ENCODE measurements at regions not wholly inside any gene's neighbourhood (a gene's known extent, or its start where the extent isn't known, plus 50 kb on each side); places are given as distances from the start of the nearest gene placed in this dataset.

DNA sequence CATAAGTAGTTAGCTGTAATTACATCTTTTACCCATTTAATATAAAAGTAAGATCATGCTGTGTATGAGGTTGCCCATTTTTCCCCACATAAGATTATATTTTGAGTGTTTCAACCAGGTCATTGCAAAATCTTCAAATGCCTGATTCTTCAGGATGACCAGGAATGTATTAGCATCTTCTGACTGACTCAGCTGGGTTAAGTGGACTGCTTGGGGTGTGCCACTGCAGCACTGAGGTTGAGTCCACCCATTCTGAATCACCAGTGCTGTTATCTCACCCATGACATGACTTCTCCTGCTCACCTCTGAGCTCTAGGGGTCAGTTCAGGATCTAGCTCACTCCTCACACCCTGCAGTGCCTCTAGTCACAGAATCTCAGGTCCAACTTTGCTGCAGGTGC lies 576.7 kb upstream of the ZEB2 start:
- TF ChIP-seq POLR2AphosphoS5 (IDR thresholded peaks at IDR 0.05; ENCODE audit: low read depth), result no peak
- no peak for TF ChIP-seq ZNF331 (CRISPR knock-in tag; IDR thresholded peaks at IDR 0.05; ENCODE audit: low read depth)
- TF ChIP-seq, protein P1, sequence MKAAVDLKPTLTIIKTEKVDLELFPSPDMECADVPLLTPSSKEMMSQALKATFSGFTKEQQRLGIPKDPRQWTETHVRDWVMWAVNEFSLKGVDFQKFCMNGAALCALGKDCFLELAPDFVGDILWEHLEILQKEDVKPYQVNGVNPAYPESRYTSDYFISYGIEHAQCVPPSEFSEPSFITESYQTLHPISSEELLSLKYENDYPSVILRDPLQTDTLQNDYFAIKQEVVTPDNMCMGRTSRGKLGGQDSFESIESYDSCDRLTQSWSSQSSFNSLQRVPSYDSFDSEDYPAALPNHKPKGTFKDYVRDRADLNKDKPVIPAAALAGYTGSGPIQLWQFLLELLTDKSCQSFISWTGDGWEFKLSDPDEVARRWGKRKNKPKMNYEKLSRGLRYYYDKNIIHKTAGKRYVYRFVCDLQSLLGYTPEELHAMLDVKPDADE (IDR thresholded peaks at IDR 0.05), result no peak
- no peak for TF ChIP-seq EZH2phosphoT487 (IDR thresholded peaks at IDR 0.05; ENCODE audit: unreplicated experiment)
- no peak for TF ChIP-seq EZH2 (IDR thresholded peaks at IDR 0.05; ENCODE audit: low read depth, unreplicated experiment)
- TF ChIP-seq CREB1 (CRISPR knock-in tag; IDR thresholded peaks at IDR 0.05; ENCODE audit: low read depth), result no peak
- TF ChIP-seq JUNB (IDR thresholded peaks at IDR 0.05; ENCODE audit: unreplicated experiment), result no peak
- TF ChIP-seq STAT1 (IDR thresholded peaks at IDR 0.05; ENCODE audit: unreplicated experiment), result no peak
- Mint-ChIP-seq H3K27ac (no peak overlapping the region), H3K9me3 (0 out of 3 replicates have a peak, but pooled peaks cover 3% of the 10 kb centered on the region), H3K4me3 (no peak overlapping the region), H3K4me1 (no peaks in the 10 kb centered on the region), H3K27me3 (ENCODE audit: insufficient read depth, low read depth, poor library complexity) (no peaks in the 10 kb centered on the region), H3K36me3 (ENCODE audit: low read depth) (no peaks in the 10 kb centered on the region)
- Histone ChIP-seq H3K4me2 (no peak overlapping the region), H4K20me1 (replicated peaks; ENCODE audit: insufficient read depth) (no peaks in the 10 kb centered on the region), H3K4me3 (no peak overlapping the region), H3K9me2 (ENCODE audit: insufficient read depth) (peaks cover 8% of the 10 kb centered on the region; the same call in 1 of the 2 replicates), H3K4me1 (ENCODE audit: insufficient read depth) (no peaks in the 10 kb centered on the region), H3K27me3 (ENCODE audit: insufficient read depth) (no peaks in the 10 kb centered on the region), H3K36me3 (ENCODE audit: insufficient read depth) (no peaks in the 10 kb centered on the region), H3F3A (replicated peaks; ENCODE audit: low read depth) (no peaks in the 10 kb centered on the region), H3K79me2 (replicated peaks; ENCODE audit: insufficient read depth) (no peaks in the 10 kb centered on the region), H3K27ac (ENCODE audit: low read depth) (no peak overlapping the region), H2AFZ (no peak overlapping the region)
- ATAC-seq (no peak), DNase-seq (ENCODE audit: low spot score) (no peak)

- H3K27me3 Mint-ChIP-seq (ENCODE audit: insufficient read depth, low read depth, poor library complexity), result no peaks in the 10 kb centered on the region
- Histone ChIP-seq H3K4me1 (ENCODE audit: insufficient read depth) (no peaks in the 10 kb centered on the region), H3K79me2 (replicated peaks; ENCODE audit: insufficient read depth) (no peaks in the 10 kb centered on the region), H3K36me3 (ENCODE audit: insufficient read depth) (no peaks in the 10 kb centered on the region), H3F3A (replicated peaks; ENCODE audit: low read depth) (no peaks in the 10 kb centered on the region), H3K27ac (ENCODE audit: low read depth) (no peak overlapping the region), H2AFZ (no peak overlapping the region), H3K4me3 (no peak overlapping the region), H4K20me1 (replicated peaks; ENCODE audit: insufficient read depth) (no peaks in the 10 kb centered on the region), H3K27me3 (ENCODE audit: insufficient read depth) (no peaks in the 10 kb centered on the region), H3K9me2 (ENCODE audit: insufficient read depth) (peaks cover 8% of the 10 kb centered on the region; the same call in 1 of the 2 replicates), H3K4me2 (no peak overlapping the region)
- no peak overlapping the region for H3K27ac Mint-ChIP-seq
- 0 out of 3 replicates have a peak, but pooled peaks cover 3% of the 10 kb centered on the region for H3K9me3 Mint-ChIP-seq
- no peak for DNase-seq (ENCODE audit: low spot score)
- no peaks in the 10 kb centered on the region for H3K36me3 Mint-ChIP-seq (ENCODE audit: low read depth)
- no peak overlapping the region for H3K4me3 Mint-ChIP-seq
- H3K4me1 Mint-ChIP-seq, result no peaks in the 10 kb centered on the region
- TF ChIP-seq POLR2AphosphoS5 (IDR thresholded peaks at IDR 0.05; ENCODE audit: low read depth) (no peak), NANOG (IDR thresholded peaks at IDR 0.05; ENCODE audit: borderline replicate concordance) (no peak), ZNF331 (CRISPR knock-in tag; IDR thresholded peaks at IDR 0.05; ENCODE audit: low read depth) (no peak), REST (IDR thresholded peaks at IDR 0.05; ENCODE audit: unreplicated experiment) (no peak), STAT1 (IDR thresholded peaks at IDR 0.05; ENCODE audit: unreplicated experiment) (no peak)
- ATAC-seq, result no peak
These were observed 575.9 kb upstream of the ZEB2 start for GRCh38 chr2:145095641-145096435.

Measured in GM23338 (cell line).